ENCODE measurements at regions not wholly inside any gene's neighbourhood (a gene's known extent, or its start where the extent isn't known, plus 50 kb on each side); places are given as distances from the start of the nearest gene placed in this dataset.

DNA sequence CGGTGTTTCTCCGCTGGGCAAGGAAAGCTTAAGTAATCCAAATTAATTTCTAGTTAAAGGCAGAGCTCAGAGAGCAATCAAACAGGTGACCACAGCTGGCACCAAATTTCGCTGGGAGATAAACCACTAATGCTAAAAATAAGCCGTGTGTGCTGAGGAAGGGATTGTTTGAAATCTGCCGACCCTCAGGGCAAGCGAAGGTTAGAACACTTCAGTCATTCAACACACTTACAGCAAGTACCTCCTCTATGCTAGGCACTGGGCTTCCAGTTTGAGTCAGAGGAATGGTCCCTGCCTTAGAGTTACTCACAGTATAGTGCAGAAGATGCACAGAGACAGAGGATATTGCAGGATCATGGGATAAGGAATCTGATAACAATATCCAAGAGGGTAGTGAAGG, 467.9 kb upstream of the PODXL start:
- H3K4me3 ChIP-seq (replicated peaks; ENCODE audit: insufficient read depth, low read length), result no peak overlapping the region
- no peak for TF ChIP-seq POLR2AphosphoS5 (IDR thresholded peaks at IDR 0.05; ENCODE audit: low read depth)
- TF ChIP-seq, protein P1, sequence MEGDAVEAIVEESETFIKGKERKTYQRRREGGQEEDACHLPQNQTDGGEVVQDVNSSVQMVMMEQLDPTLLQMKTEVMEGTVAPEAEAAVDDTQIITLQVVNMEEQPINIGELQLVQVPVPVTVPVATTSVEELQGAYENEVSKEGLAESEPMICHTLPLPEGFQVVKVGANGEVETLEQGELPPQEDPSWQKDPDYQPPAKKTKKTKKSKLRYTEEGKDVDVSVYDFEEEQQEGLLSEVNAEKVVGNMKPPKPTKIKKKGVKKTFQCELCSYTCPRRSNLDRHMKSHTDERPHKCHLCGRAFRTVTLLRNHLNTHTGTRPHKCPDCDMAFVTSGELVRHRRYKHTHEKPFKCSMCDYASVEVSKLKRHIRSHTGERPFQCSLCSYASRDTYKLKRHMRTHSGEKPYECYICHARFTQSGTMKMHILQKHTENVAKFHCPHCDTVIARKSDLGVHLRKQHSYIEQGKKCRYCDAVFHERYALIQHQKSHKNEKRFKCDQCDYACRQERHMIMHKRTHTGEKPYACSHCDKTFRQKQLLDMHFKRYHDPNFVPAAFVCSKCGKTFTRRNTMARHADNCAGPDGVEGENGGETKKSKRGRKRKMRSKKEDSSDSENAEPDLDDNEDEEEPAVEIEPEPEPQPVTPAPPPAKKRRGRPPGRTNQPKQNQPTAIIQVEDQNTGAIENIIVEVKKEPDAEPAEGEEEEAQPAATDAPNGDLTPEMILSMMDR (IDR thresholded peaks at IDR 0.05; ENCODE audit: insufficient read depth, low read length), result no peak
- no peak for TF ChIP-seq GABPA (IDR thresholded peaks at IDR 0.05; ENCODE audit: low read depth)
- TF ChIP-seq, protein P2, sequence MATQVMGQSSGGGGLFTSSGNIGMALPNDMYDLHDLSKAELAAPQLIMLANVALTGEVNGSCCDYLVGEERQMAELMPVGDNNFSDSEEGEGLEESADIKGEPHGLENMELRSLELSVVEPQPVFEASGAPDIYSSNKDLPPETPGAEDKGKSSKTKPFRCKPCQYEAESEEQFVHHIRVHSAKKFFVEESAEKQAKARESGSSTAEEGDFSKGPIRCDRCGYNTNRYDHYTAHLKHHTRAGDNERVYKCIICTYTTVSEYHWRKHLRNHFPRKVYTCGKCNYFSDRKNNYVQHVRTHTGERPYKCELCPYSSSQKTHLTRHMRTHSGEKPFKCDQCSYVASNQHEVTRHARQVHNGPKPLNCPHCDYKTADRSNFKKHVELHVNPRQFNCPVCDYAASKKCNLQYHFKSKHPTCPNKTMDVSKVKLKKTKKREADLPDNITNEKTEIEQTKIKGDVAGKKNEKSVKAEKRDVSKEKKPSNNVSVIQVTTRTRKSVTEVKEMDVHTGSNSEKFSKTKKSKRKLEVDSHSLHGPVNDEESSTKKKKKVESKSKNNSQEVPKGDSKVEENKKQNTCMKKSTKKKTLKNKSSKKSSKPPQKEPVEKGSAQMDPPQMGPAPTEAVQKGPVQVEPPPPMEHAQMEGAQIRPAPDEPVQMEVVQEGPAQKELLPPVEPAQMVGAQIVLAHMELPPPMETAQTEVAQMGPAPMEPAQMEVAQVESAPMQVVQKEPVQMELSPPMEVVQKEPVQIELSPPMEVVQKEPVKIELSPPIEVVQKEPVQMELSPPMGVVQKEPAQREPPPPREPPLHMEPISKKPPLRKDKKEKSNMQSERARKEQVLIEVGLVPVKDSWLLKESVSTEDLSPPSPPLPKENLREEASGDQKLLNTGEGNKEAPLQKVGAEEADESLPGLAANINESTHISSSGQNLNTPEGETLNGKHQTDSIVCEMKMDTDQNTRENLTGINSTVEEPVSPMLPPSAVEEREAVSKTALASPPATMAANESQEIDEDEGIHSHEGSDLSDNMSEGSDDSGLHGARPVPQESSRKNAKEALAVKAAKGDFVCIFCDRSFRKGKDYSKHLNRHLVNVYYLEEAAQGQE (IDR thresholded peaks at IDR 0.05; ENCODE audit: insufficient replicate concordance, low read depth), result no peak
- TF ChIP-seq SPI1 (IDR thresholded peaks at IDR 0.05; ENCODE audit: borderline replicate concordance, low read depth), result no peak
- H3K27me3 ChIP-seq (ENCODE audit: insufficient read depth, poor library complexity, severe bottlenecking), result no peaks in the 10 kb centered on the region

DNA sequence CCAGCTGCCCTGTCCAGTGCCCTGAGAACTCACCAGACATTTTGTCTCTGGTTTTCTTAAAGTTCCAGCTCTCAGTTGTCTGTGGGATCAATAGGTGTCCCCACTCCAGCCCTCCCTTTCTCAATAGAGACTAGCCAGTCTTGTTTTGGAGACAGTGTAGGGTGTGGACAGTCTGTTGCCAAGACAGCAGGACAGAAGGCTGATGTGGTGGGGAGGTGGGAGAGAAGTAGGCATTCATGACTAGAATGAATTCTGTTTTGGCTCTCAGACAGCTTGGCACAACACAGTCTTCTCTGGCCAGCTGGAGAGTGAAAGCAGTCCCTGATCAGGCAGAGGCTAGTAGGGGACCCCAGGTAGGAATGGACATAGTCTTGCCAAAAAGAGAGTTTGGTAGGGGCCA, 467.0 kb upstream of the PODXL start:
- no peak overlapping the region for H3K27ac ChIP-seq (replicated peaks)
- no peaks in the 10 kb centered on the region for H3K27me3 ChIP-seq (ENCODE audit: insufficient read depth, poor library complexity, severe bottlenecking)
- no peak for DNase-seq (ENCODE audit: low read depth in 1 of 2, low spot score in 1 of 2)
- TF ChIP-seq, protein P2 (IDR thresholded peaks at IDR 0.05; ENCODE audit: insufficient replicate concordance, low read depth), result no peak
- TF ChIP-seq, protein P1 (IDR thresholded peaks at IDR 0.05; ENCODE audit: insufficient read depth, low read length), result no peak
- TF ChIP-seq GABPA (IDR thresholded peaks at IDR 0.05; ENCODE audit: low read depth) (no peak), SPI1 (IDR thresholded peaks at IDR 0.05; ENCODE audit: borderline replicate concordance, low read depth) (no peak), POLR2AphosphoS5 (IDR thresholded peaks at IDR 0.05; ENCODE audit: low read depth) (no peak)
- H3K4me3 ChIP-seq (replicated peaks; ENCODE audit: insufficient read depth, low read length), result no peak overlapping the region

More for the DNA sequence above, 467.9 kb upstream of the PODXL start:
- no peak for DNase-seq (ENCODE audit: low read depth in 1 of 2, low spot score in 1 of 2)
- H3K27ac ChIP-seq (replicated peaks), result no peak overlapping the region

DNA sequence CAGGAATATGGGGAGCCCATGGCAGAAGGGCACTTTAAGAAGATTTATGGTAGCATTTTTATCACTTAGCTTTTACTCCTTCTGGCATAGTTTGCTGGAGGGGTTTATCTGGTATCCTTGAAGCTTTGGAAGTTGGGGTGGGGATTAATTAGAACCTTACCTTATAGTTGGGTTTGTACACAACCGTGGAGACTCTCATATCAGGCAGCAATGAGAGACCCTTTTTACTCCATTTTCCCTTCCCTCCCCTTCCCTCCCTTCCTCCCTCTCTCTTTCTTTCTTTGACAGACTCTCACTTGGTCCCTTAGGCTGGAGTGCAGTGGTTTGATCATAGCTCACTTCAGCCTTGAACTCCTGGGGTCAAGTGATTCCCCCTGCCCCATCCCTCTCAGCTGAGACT, 465.8 kb upstream of the PODXL start:
- TF ChIP-seq SPI1 (IDR thresholded peaks at IDR 0.05; ENCODE audit: borderline replicate concordance, low read depth) (no peak), GABPA (IDR thresholded peaks at IDR 0.05; ENCODE audit: low read depth) (no peak), POLR2AphosphoS5 (IDR thresholded peaks at IDR 0.05; ENCODE audit: low read depth) (no peak)
- TF ChIP-seq, protein P2 (IDR thresholded peaks at IDR 0.05; ENCODE audit: insufficient replicate concordance, low read depth), result no peak
- TF ChIP-seq, protein P1 (IDR thresholded peaks at IDR 0.05; ENCODE audit: insufficient read depth, low read length), result no peak
- no peak overlapping the region for H3K4me3 ChIP-seq (replicated peaks; ENCODE audit: insufficient read depth, low read length)
- no peaks in the 10 kb centered on the region for H3K27me3 ChIP-seq (ENCODE audit: insufficient read depth, poor library complexity, severe bottlenecking)
- H3K27ac ChIP-seq (replicated peaks), result no peak overlapping the region
- no peak for DNase-seq (ENCODE audit: low read depth in 1 of 2, low spot score in 1 of 2)
